Thymus (tissue), 11 donors: ENCODE measurements at regions not wholly inside any gene's neighbourhood (a gene's known extent, or its start where the extent isn't known, plus 50 kb on each side); places are given as distances from the start of the nearest gene placed in this dataset.

Source experiments
- DNase-seq, 9 donors: peaks; one replicate each; pipeline ENCODE4 v3.0.0-alpha.2; 2013; ENCODE audit warnings: low spot score in 9 of 9, low read depth in 6 of 9, missing footprints in 1 of 9
- H3K27ac ChIP-seq, 2 donors: one replicate each; pipeline ENCODE4 v1.5.1; 2013; ENCODE audit warnings: control low read depth in 1 of 2, low read depth in 1 of 2, low read length in 1 of 2, mild to moderate bottlenecking in 1 of 2, moderate library complexity in 1 of 2
- H3K27me3 ChIP-seq, 2 donors: one replicate each; pipeline ENCODE4 v1.5.1; 2013; ENCODE audit warnings: low read length in 1 of 2; ENCODE audit not compliant: control insufficient read depth in 2 of 2, insufficient read depth in 1 of 2
- H3K36me3 ChIP-seq, 2 donors: one replicate each; pipeline ENCODE4 v1.5.1; 2013; ENCODE audit warnings: low read length in 1 of 2, mild to moderate bottlenecking in 1 of 2, moderate library complexity in 1 of 2; ENCODE audit not compliant: control insufficient read depth in 2 of 2, insufficient read depth in 2 of 2
- H3K4me1 ChIP-seq, 2 donors: one replicate each; pipeline ENCODE4 v1.5.1; 2013; ENCODE audit warnings: low read length in 2 of 2; ENCODE audit not compliant: control insufficient read depth in 2 of 2, insufficient read depth in 2 of 2
- H3K4me3 ChIP-seq, 2 donors: one replicate each; pipeline ENCODE4 v1.5.1; 2013; ENCODE audit warnings: low read length in 2 of 2, control low read depth in 1 of 2, mild to moderate bottlenecking in 1 of 2
- H3K9me3 ChIP-seq, 2 donors: one replicate each; pipeline ENCODE4 v1.5.1; 2013; ENCODE audit warnings: low read length in 1 of 2, mild to moderate bottlenecking in 1 of 2; ENCODE audit not compliant: control insufficient read depth in 2 of 2, insufficient read depth in 1 of 2
- WGBS: extraction: QIAGEN DNeasy Blood & Tissue Kit; methylation state at CpG from one replicate; pipeline ENCODE4 v1.1.7; 2013; 5-methylcytosine and 5-hydroxymethylcytosine counted together
- donor health status: healthy.

- no peaks in the 10 kb centered on the region for H3K36me3 ChIP-seq
- 82% methylated on average over 5 of the region's 5 CpGs for WGBS
Measured at GRCh38 chr6:6859105-6859504, 248.7 kb upstream of the RREB1 start.

GRCh38 chr6:6859722-6860121, 248.0 kb upstream of the RREB1 start:
- 98% methylated on average over 5 of the region's 5 CpGs for WGBS
- no peak overlapping the region for H3K27ac ChIP-seq
- H3K27me3 ChIP-seq, result no peaks in the 10 kb centered on the region

More at GRCh38 chr6:6859105-6859504, 248.7 kb upstream of the RREB1 start:
- peaks cover 12 to 15% of the 10 kb centered on the region in 2 donors for H3K4me1 ChIP-seq
- DNase-seq, result no peak
- H3K27me3 ChIP-seq, result no peaks in the 10 kb centered on the region
- H3K9me3 ChIP-seq, result no peaks in the 10 kb centered on the region
- no peak overlapping the region for H3K27ac ChIP-seq
- H3K4me3 ChIP-seq, result no peak overlapping the region

GRCh38 chr6:6860863-6861262, 246.9 kb upstream of the RREB1 start:
- WGBS, result 95% methylated on average over 9 of the region's 9 CpGs
- H3K27ac ChIP-seq, result no peak overlapping the region

More at GRCh38 chr6:6859722-6860121, 248.0 kb upstream of the RREB1 start:
- Histone ChIP-seq H3K4me1 (peaks cover 12 to 15% of the 10 kb centered on the region in 2 donors), H3K9me3 (no peaks in the 10 kb centered on the region), H3K36me3 (no peaks in the 10 kb centered on the region), H3K4me3 (no peak overlapping the region)
- no peak for DNase-seq

GRCh38 chr6:6861351-6861894, 246.3 kb upstream of the RREB1 start:
- no peaks in the 10 kb centered on the region for H3K9me3 ChIP-seq
- no peak for DNase-seq
- 95% methylated on average over 6 of the region's 6 CpGs for WGBS
- H3K4me1 ChIP-seq, result peaks cover 7 to 9% of the 10 kb centered on the region in 2 donors
- no peaks in the 10 kb centered on the region for H3K27me3 ChIP-seq
- no peaks in the 10 kb centered on the region for H3K36me3 ChIP-seq
- no peak overlapping the region for H3K27ac ChIP-seq
- H3K4me3 ChIP-seq, result no peak overlapping the region

More at GRCh38 chr6:6860863-6861262, 246.9 kb upstream of the RREB1 start:
- Histone ChIP-seq H3K9me3 (no peaks in the 10 kb centered on the region), H3K4me3 (no peak overlapping the region), H3K27me3 (no peaks in the 10 kb centered on the region), H3K4me1 (peaks cover 12 to 15% of the 10 kb centered on the region in 2 donors), H3K36me3 (no peaks in the 10 kb centered on the region)
- DNase-seq, result no peak

GRCh38 chr6:6861995-6862394, 245.8 kb upstream of the RREB1 start:
- DNase-seq, result no peak
- Histone ChIP-seq H3K4me1 (peaks cover 1 to 4% of the 10 kb centered on the region in 2 donors), H3K9me3 (no peaks in the 10 kb centered on the region), H3K36me3 (no peaks in the 10 kb centered on the region), H3K27ac (no peak overlapping the region), H3K4me3 (no peak overlapping the region), H3K27me3 (no peaks in the 10 kb centered on the region)
- 95% methylated on average over 4 of the region's 4 CpGs for WGBS

- H3K27ac ChIP-seq, result no peak overlapping the region
- H3K36me3 ChIP-seq, result no peaks in the 10 kb centered on the region
- 97% methylated on average over 6 of the region's 6 CpGs for WGBS
- H3K27me3 ChIP-seq, result no peaks in the 10 kb centered on the region
- no peaks in the 10 kb centered on the region for H3K4me1 ChIP-seq
- no peak for DNase-seq
- no peaks in the 10 kb centered on the region for H3K9me3 ChIP-seq
- H3K4me3 ChIP-seq, result no peak overlapping the region
Measured at GRCh38 chr6:6863970-6864639, 243.7 kb upstream of the RREB1 start.

- Histone ChIP-seq H3K27me3 (no peaks in the 10 kb centered on the region), H3K27ac (no peak overlapping the region), H3K36me3 (no peaks in the 10 kb centered on the region), H3K9me3 (no peaks in the 10 kb centered on the region), H3K4me3 (no peak overlapping the region), H3K4me1 (no peaks in the 10 kb centered on the region)
- no peak for DNase-seq
- WGBS, result 94% methylated on average over 5 of the region's 5 CpGs
Measured at GRCh38 chr6:6865611-6866010, 242.2 kb upstream of the RREB1 start.

GRCh38 chr6:6866656-6867403, 240.9 kb upstream of the RREB1 start:
- Histone ChIP-seq H3K9me3 (no peaks in the 10 kb centered on the region), H3K27me3 (no peaks in the 10 kb centered on the region), H3K4me3 (no peak overlapping the region), H3K27ac (no peak overlapping the region), H3K4me1 (no peaks in the 10 kb centered on the region), H3K36me3 (no peaks in the 10 kb centered on the region)
- DNase-seq, result no peak
- 96% methylated on average over 7 of the region's 7 CpGs for WGBS

- no peak overlapping the region for H3K27ac ChIP-seq
- no peaks in the 10 kb centered on the region for H3K36me3 ChIP-seq
- no peaks in the 10 kb centered on the region for H3K27me3 ChIP-seq
- WGBS, result 97% methylated on average over 4 of the region's 4 CpGs
- DNase-seq, result no peak
- no peak overlapping the region for H3K4me3 ChIP-seq
- no peaks in the 10 kb centered on the region for H3K4me1 ChIP-seq
- H3K9me3 ChIP-seq, result no peaks in the 10 kb centered on the region
Measured at GRCh38 chr6:6867404-6867799, 240.4 kb upstream of the RREB1 start.
